ENCODE measurements at regions not wholly inside any gene's neighbourhood (a gene's known extent, or its start where the extent isn't known, plus 50 kb on each side); places are given as distances from the start of the nearest gene placed in this dataset.

- DNase-seq: no peak
- TF ChIP-seq CTCF (IDR thresholded peaks at IDR 0.05; ENCODE audit: unreplicated experiment): no peak
- H3K27me3 Mint-ChIP-seq (ENCODE audit: unreplicated experiment): no peaks in the 10 kb centered on the region
- no TSS peak for BruUV-seq (replicated peaks)
- H3K27ac Mint-ChIP-seq (ENCODE audit: unreplicated experiment): no peak overlapping the region
- no peaks in the 10 kb centered on the region for H3K36me3 Mint-ChIP-seq (ENCODE audit: insufficient read depth, unreplicated experiment)
- H3K4me3 Mint-ChIP-seq (ENCODE audit: low read depth, unreplicated experiment): no peak overlapping the region
- CTCF ChIA-PET: no interaction called here
- peaks cover 2% of the 10 kb centered on the region for H3K9me3 Mint-ChIP-seq (ENCODE audit: low read depth, unreplicated experiment)
- intact Hi-C loops (cut with micrococcal nuclease; ENCODE audit: unreplicated experiment): no loop called here
- no peaks in the 10 kb centered on the region for H3K4me1 Mint-ChIP-seq (ENCODE audit: low read depth, unreplicated experiment)
Measured at GRCh38 chr9:115353681-115354080, 235.7 kb upstream of the TNC start.

- no peaks in the 10 kb centered on the region for H3K9me3 Mint-ChIP-seq (ENCODE audit: low read depth, unreplicated experiment)
- TF ChIP-seq CTCF (IDR thresholded peaks at IDR 0.05; ENCODE audit: unreplicated experiment): no peak
- H3K27ac Mint-ChIP-seq (ENCODE audit: unreplicated experiment): no peak overlapping the region
- CTCF ChIA-PET: no interaction called here
- no TSS peak for BruUV-seq (replicated peaks)
- no peaks in the 10 kb centered on the region for H3K27me3 Mint-ChIP-seq (ENCODE audit: unreplicated experiment)
- no peak for DNase-seq
- no peak overlapping the region for H3K4me3 Mint-ChIP-seq (ENCODE audit: low read depth, unreplicated experiment)
- H3K36me3 Mint-ChIP-seq (ENCODE audit: insufficient read depth, unreplicated experiment): no peaks in the 10 kb centered on the region
- H3K4me1 Mint-ChIP-seq (ENCODE audit: low read depth, unreplicated experiment): no peaks in the 10 kb centered on the region
- intact Hi-C loops (cut with micrococcal nuclease; ENCODE audit: unreplicated experiment): no loop called here
Measured at GRCh38 chr9:115357821-115358220, 239.9 kb upstream of the TNC start.

GRCh38 chr9:115359017-115359780 lies 241.2 kb upstream of the TNC start:
- CTCF ChIA-PET: no interaction called here
- Mint-ChIP-seq H3K36me3 (ENCODE audit: insufficient read depth, unreplicated experiment) (no peaks in the 10 kb centered on the region), H3K27ac (ENCODE audit: unreplicated experiment) (no peak overlapping the region), H3K27me3 (ENCODE audit: unreplicated experiment) (no peaks in the 10 kb centered on the region), H3K9me3 (ENCODE audit: low read depth, unreplicated experiment) (no peaks in the 10 kb centered on the region), H3K4me3 (ENCODE audit: low read depth, unreplicated experiment) (no peak overlapping the region), H3K4me1 (ENCODE audit: low read depth, unreplicated experiment) (no peaks in the 10 kb centered on the region)
- BruUV-seq (replicated peaks): no TSS peak
- DNase-seq: no peak
- intact Hi-C loops (cut with micrococcal nuclease; ENCODE audit: unreplicated experiment): no loop called here
- TF ChIP-seq CTCF (IDR thresholded peaks at IDR 0.05; ENCODE audit: unreplicated experiment): no peak

GRCh38 chr9:115360122-115360521 lies 242.2 kb upstream of the TNC start:
- intact Hi-C loops (cut with micrococcal nuclease; ENCODE audit: unreplicated experiment): no loop called here
- H3K27ac Mint-ChIP-seq (ENCODE audit: unreplicated experiment): no peak overlapping the region
- BruUV-seq (replicated peaks): no TSS peak

More at GRCh38 chr9:115360122-115360521, 242.2 kb upstream of the TNC start:
- no peak overlapping the region for H3K4me3 Mint-ChIP-seq (ENCODE audit: low read depth, unreplicated experiment)
- H3K27me3 Mint-ChIP-seq (ENCODE audit: unreplicated experiment): no peaks in the 10 kb centered on the region
- CTCF ChIA-PET: no interaction called here
- TF ChIP-seq CTCF (IDR thresholded peaks at IDR 0.05; ENCODE audit: unreplicated experiment): no peak
- no peaks in the 10 kb centered on the region for H3K4me1 Mint-ChIP-seq (ENCODE audit: low read depth, unreplicated experiment)
- H3K9me3 Mint-ChIP-seq (ENCODE audit: low read depth, unreplicated experiment): no peaks in the 10 kb centered on the region
- H3K36me3 Mint-ChIP-seq (ENCODE audit: insufficient read depth, unreplicated experiment): no peaks in the 10 kb centered on the region
- no peak for DNase-seq

Measured in Calu3 (cell line).